ENCODE measurements at regions not wholly inside any gene's neighbourhood (a gene's known extent, or its start where the extent isn't known, plus 50 kb on each side); places are given as distances from the start of the nearest gene placed in this dataset.

DNA sequence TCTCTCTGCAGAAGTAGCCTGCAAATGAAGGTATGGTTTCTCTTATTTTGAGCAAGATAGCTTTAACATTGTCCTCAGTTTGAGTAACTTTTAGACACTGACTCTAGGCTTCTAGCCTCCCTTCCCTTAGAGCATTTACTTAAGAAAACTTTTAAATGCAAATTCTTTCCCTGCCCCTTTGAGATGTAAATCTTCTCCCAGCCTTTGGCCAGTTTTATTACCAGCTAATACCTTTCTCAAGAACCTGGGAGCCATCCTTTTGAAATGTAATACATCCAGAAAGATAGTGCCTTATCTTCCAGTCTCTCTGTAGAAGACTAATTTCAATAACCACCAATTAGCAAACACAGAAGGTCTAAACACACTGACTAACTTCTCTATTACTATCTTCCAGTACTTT is 688.9 kb upstream of the CDH9 start:
- TF ChIP-seq TAF1 (IDR thresholded peaks at IDR 0.05; ENCODE audit: borderline replicate concordance, low read depth, low read length) (no peak), RAD21 (IDR thresholded peaks at IDR 0.05; ENCODE audit: low read length) (no peak)
- TF ChIP-seq, protein P1, sequence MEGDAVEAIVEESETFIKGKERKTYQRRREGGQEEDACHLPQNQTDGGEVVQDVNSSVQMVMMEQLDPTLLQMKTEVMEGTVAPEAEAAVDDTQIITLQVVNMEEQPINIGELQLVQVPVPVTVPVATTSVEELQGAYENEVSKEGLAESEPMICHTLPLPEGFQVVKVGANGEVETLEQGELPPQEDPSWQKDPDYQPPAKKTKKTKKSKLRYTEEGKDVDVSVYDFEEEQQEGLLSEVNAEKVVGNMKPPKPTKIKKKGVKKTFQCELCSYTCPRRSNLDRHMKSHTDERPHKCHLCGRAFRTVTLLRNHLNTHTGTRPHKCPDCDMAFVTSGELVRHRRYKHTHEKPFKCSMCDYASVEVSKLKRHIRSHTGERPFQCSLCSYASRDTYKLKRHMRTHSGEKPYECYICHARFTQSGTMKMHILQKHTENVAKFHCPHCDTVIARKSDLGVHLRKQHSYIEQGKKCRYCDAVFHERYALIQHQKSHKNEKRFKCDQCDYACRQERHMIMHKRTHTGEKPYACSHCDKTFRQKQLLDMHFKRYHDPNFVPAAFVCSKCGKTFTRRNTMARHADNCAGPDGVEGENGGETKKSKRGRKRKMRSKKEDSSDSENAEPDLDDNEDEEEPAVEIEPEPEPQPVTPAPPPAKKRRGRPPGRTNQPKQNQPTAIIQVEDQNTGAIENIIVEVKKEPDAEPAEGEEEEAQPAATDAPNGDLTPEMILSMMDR (IDR thresholded peaks at IDR 0.05), result no peak

All from SK-N-SH (cell line).